ENCODE measurements at regions not wholly inside any gene's neighbourhood (a gene's known extent, or its start where the extent isn't known, plus 50 kb on each side); places are given as distances from the start of the nearest gene placed in this dataset.
"Not testable (repeated sequence)": the region's sequence is repeated elsewhere in the genome, so short reads cannot be mapped to it uniquely, and the experiment has no call there.

- DNase-seq, result no peak
Observed at GRCh38 chr1:78715181-78715661, 65.6 kb downstream of the IFI44 start.

- DNase-seq, result no peak
Observed at GRCh38 chr1:78716186-78716585, 66.6 kb downstream of the IFI44 start.

GRCh38 chr1:78718566-78718965, 68.9 kb downstream of the IFI44 start:
- no peak for DNase-seq

- DNase-seq, result no peak
Observed at GRCh38 chr1:78721136-78721535, 71.5 kb downstream of the IFI44 start.

- DNase-seq, result no peak
Observed at GRCh38 chr1:78722105-78722504, 72.5 kb downstream of the IFI44 start.

GRCh38 chr1:78722521-78722920, 72.9 kb downstream of the IFI44 start:
- no peak for DNase-seq

- DNase-seq, result no peak
Observed at GRCh38 chr1:78722947-78723346, 73.3 kb downstream of the IFI44 start.

GRCh38 chr1:78726686-78727085, 77.1 kb downstream of the IFI44 start:
- no peak for DNase-seq

GRCh38 chr1:78728359-78728758, 78.7 kb downstream of the IFI44 start:
- no peak for DNase-seq

- DNase-seq, result no peak
Observed at GRCh38 chr1:78730054-78730453, 80.4 kb downstream of the IFI44 start.

- no peak for DNase-seq
Observed at GRCh38 chr1:78731674-78732073, 82.0 kb downstream of the IFI44 start.

- no peak for DNase-seq
Observed at GRCh38 chr1:78737241-78737640, 87.6 kb downstream of the IFI44 start.

GRCh38 chr1:78743626-78744025, 94.0 kb downstream of the IFI44 start:
- DNase-seq, result no peak

GRCh38 chr1:78745111-78745510, 95.5 kb downstream of the IFI44 start:
- no peak for DNase-seq

- not testable (repeated sequence) for DNase-seq
Observed at GRCh38 chr1:78753679-78754078, 104.0 kb downstream of the IFI44 start.

- no peak for DNase-seq
Observed at GRCh38 chr1:78755986-78756385, 106.4 kb downstream of the IFI44 start.

GRCh38 chr1:78758506-78758905, 108.9 kb downstream of the IFI44 start:
- DNase-seq, result no peak

GRCh38 chr1:78759881-78760280, 110.2 kb downstream of the IFI44 start:
- DNase-seq, result no peak

- DNase-seq, result no peak
Observed at GRCh38 chr1:78760858-78761257, 111.2 kb downstream of the IFI44 start.

- no peak for DNase-seq
Observed at GRCh38 chr1:78762113-78762512, 112.5 kb downstream of the IFI44 start.

GRCh38 chr1:78765489-78765888, 115.9 kb downstream of the IFI44 start:
- no peak for DNase-seq

- DNase-seq, result no peak
Observed at GRCh38 chr1:78779831-78780230, 130.2 kb downstream of the IFI44 start.

- no peak for DNase-seq
Observed at GRCh38 chr1:78787544-78787943, 137.9 kb downstream of the IFI44 start.

- DNase-seq, result no peak
Observed at GRCh38 chr1:78790174-78790573, 140.5 kb downstream of the IFI44 start.

GRCh38 chr1:78792756-78793155, 143.1 kb downstream of the IFI44 start:
- no peak for DNase-seq
